ENCODE measurements at regions not wholly inside any gene's neighbourhood (a gene's known extent, or its start where the extent isn't known, plus 50 kb on each side); places are given as distances from the start of the nearest gene placed in this dataset.

GRCh38 chr17:72022328-72023275, 98.2 kb upstream of the SOX9 start:
- TF ChIP-seq TP53 (CRISPR knock-in tag; IDR thresholded peaks at IDR 0.05) (no peak), CTCF (IDR thresholded peaks at IDR 0.05) (no peak), FOXP1 (CRISPR knock-in tag; IDR thresholded peaks at IDR 0.05; ENCODE audit: borderline replicate concordance) (no peak)
